Neural progenitor cell (in vitro differentiated cells): ENCODE measurements at regions not wholly inside any gene's neighbourhood (a gene's known extent, or its start where the extent isn't known, plus 50 kb on each side); places are given as distances from the start of the nearest gene placed in this dataset.

Source experiments
- DNase-seq: peaks from one replicate; pipeline ENCODE4 v3.0.0-alpha.2; 2016; ENCODE audit warnings: low spot score
- H2AFZ ChIP-seq: fragments of 200-600 bp; sonication (generic); replicated peaks from 2 replicates; pipeline ENCODE4 v1.6.1; 2016; ENCODE audit warnings: antibody characterized with exemption
- H3F3A ChIP-seq: fragments of 200-600 bp; sonication (generic); 2 replicates; pipeline ENCODE4 v1.6.1; 2016; ENCODE audit warnings: antibody characterized with exemption, low read depth
- H3K27ac ChIP-seq: fragments of 200-600 bp; sonication (generic); 2 replicates; pipeline ENCODE4 v1.5.1; 2016; ENCODE audit warnings: mild to moderate bottlenecking
- H3K27me3 ChIP-seq: fragments of 200-600 bp; sonication (generic); 2 replicates; pipeline ENCODE4 v1.6.1; 2016; ENCODE audit warnings: mild to moderate bottlenecking, moderate library complexity
- H3K36me3 ChIP-seq: fragments of 200-600 bp; sonication (generic); 2 replicates; pipeline ENCODE4 v1.5.1; 2016
- H3K4me1 ChIP-seq: fragments of 200-600 bp; sonication (generic); 2 replicates; pipeline ENCODE4 v1.6.1; 2016; ENCODE audit warnings: mixed run types
- H3K4me2 ChIP-seq: fragments of 200-600 bp; sonication (generic); 2 replicates; pipeline ENCODE4 v1.6.1; 2016
- H3K4me3 ChIP-seq: fragments of 200-600 bp; sonication (generic); 2 replicates; pipeline ENCODE4 v1.5.1; 2016
- H3K79me2 ChIP-seq: fragments of 200-600 bp; sonication (generic); 2 replicates; pipeline ENCODE4 v1.6.1; 2016; ENCODE audit warnings: low read depth
- H3K9ac ChIP-seq: fragments of 200-600 bp; sonication (generic); 2 replicates; pipeline ENCODE4 v1.6.1; 2016
- H3K9me3 ChIP-seq: fragments of 200-600 bp; sonication (generic); 2 replicates; pipeline ENCODE4 v1.5.1; 2016; ENCODE audit warnings: low read depth
- H4K20me1 ChIP-seq: fragments of 200-600 bp; sonication (generic); 2 replicates; pipeline ENCODE4 v1.6.1; 2016; ENCODE audit warnings: low read depth
- H3K27ac Mint-ChIP-seq: 3 replicates; pipeline ENCODE4 v1.8.0; 2021; ENCODE audit warnings: mixed read lengths
- H3K27me3 Mint-ChIP-seq: 2 replicates; pipeline ENCODE4 v1.8.0; 2022; ENCODE audit warnings: low read depth, mild to moderate bottlenecking, inconsistent platforms, moderate library complexity, mixed read lengths; ENCODE audit not compliant: insufficient read depth
- H3K36me3 Mint-ChIP-seq: 3 replicates; pipeline ENCODE4 v1.8.0; 2021; ENCODE audit warnings: mixed read lengths
- H3K4me1 Mint-ChIP-seq: 3 replicates; pipeline ENCODE4 v1.8.0; 2021; ENCODE audit warnings: mixed read lengths
- H3K4me3 Mint-ChIP-seq: 3 replicates; pipeline ENCODE4 v1.8.0; 2021; ENCODE audit warnings: mild to moderate bottlenecking, moderate library complexity, mixed read lengths
- H3K9me3 Mint-ChIP-seq: 3 replicates; pipeline ENCODE4 v1.8.0; 2020; ENCODE audit warnings: mixed read lengths
- CTCF ChIP-seq: fragments of 200-600 bp; sonication (generic); IDR thresholded peaks from 2 replicates; pipeline ENCODE4 v1.5.1; 2017; ENCODE audit warnings: antibody characterized with exemption, mild to moderate bottlenecking
- EZH2 ChIP-seq: fragments of 200-600 bp; sonication (generic); IDR thresholded peaks from 2 replicates; pipeline ENCODE4 v1.6.1; 2017; ENCODE audit warnings: antibody characterized with exemption, mild to moderate bottlenecking, moderate library complexity
- EZH2phosphoT487 ChIP-seq: fragments of 200-600 bp; sonication (generic); IDR thresholded peaks from 2 replicates; pipeline ENCODE4 v1.6.1; 2017; ENCODE audit warnings: antibody characterized with exemption

GRCh38 chr16:65323655-65324237, 201.9 kb upstream of the CDH11 start:
- Mint-ChIP-seq H3K9me3 (no peaks in the 10 kb centered on the region), H3K36me3 (no peaks in the 10 kb centered on the region), H3K27me3 (peaks cover 2% of the 10 kb centered on the region), H3K4me3 (no peak overlapping the region), H3K4me1 (peaks cover 10% of the 10 kb centered on the region), H3K27ac (no peak overlapping the region)
- H3K36me3 ChIP-seq: no peaks in the 10 kb centered on the region
- no peak for TF ChIP-seq EZH2phosphoT487
- no peak for TF ChIP-seq CTCF
- no peak for TF ChIP-seq EZH2
- H2AFZ ChIP-seq: no peak overlapping the region
- peaks cover 14% of the 10 kb centered on the region for H3K4me1 ChIP-seq
- H3K27ac ChIP-seq: no peak overlapping the region
- no peak overlapping the region for H3K4me2 ChIP-seq
- H3K4me3 ChIP-seq: no peak overlapping the region
- H3K79me2 ChIP-seq: no peaks in the 10 kb centered on the region
- no peaks in the 10 kb centered on the region for H3K9me3 ChIP-seq
- H3K27me3 ChIP-seq: no peaks in the 10 kb centered on the region
- H3F3A ChIP-seq: peaks cover 22% of the 10 kb centered on the region
- no peak overlapping the region for H3K9ac ChIP-seq
- no peaks in the 10 kb centered on the region for H4K20me1 ChIP-seq
- no peak for DNase-seq

- Histone ChIP-seq H3K9me3 (no peaks in the 10 kb centered on the region), H3K79me2 (no peaks in the 10 kb centered on the region), H3K27me3 (no peaks in the 10 kb centered on the region), H2AFZ (no peak overlapping the region), H4K20me1 (no peaks in the 10 kb centered on the region), H3K36me3 (no peaks in the 10 kb centered on the region), H3F3A (peaks cover 29% of the 10 kb centered on the region), H3K4me1 (peaks cover 23% of the 10 kb centered on the region), H3K9ac (no peak overlapping the region), H3K4me3 (no peak overlapping the region), H3K27ac (no peak overlapping the region), H3K4me2 (no peak overlapping the region)
- Mint-ChIP-seq H3K27ac (no peak overlapping the region), H3K4me3 (no peak overlapping the region), H3K27me3 (no peaks in the 10 kb centered on the region), H3K4me1 (peaks cover 18% of the 10 kb centered on the region), H3K36me3 (no peaks in the 10 kb centered on the region), H3K9me3 (peaks cover 7% of the 10 kb centered on the region)
- TF ChIP-seq EZH2: no peak
- TF ChIP-seq EZH2phosphoT487: no peak
- no peak for TF ChIP-seq CTCF
- peak; percentile 18 for DNase-seq
Observed at GRCh38 chr16:65319621-65320231, 197.9 kb upstream of the CDH11 start.

GRCh38 chr16:65318590-65319257, 196.9 kb upstream of the CDH11 start:
- no peak overlapping the region for H3K27ac ChIP-seq
- no peaks in the 10 kb centered on the region for H3K27me3 ChIP-seq
- Mint-ChIP-seq H3K27me3 (no peaks in the 10 kb centered on the region), H3K9me3 (peaks cover 7% of the 10 kb centered on the region), H3K27ac (no peak overlapping the region), H3K36me3 (no peaks in the 10 kb centered on the region), H3K4me1 (peaks cover 18% of the 10 kb centered on the region), H3K4me3 (no peak overlapping the region)
- H2AFZ ChIP-seq: no peak overlapping the region
- no peak overlapping the region for H3K4me3 ChIP-seq
- peak overlapping the region; percentile 34 for H3K4me2 ChIP-seq
- H3F3A ChIP-seq: peaks cover 29% of the 10 kb centered on the region
- H3K36me3 ChIP-seq: no peaks in the 10 kb centered on the region
- no peaks in the 10 kb centered on the region for H3K9me3 ChIP-seq
- no peak for TF ChIP-seq EZH2
- TF ChIP-seq CTCF: no peak
- no peak for TF ChIP-seq EZH2phosphoT487
- H3K79me2 ChIP-seq: no peaks in the 10 kb centered on the region
- H3K9ac ChIP-seq: no peak overlapping the region
- H4K20me1 ChIP-seq: no peaks in the 10 kb centered on the region
- H3K4me1 ChIP-seq: peaks cover 23% of the 10 kb centered on the region
- peak; percentile 44 for DNase-seq
